ENCODE measurements at regions not wholly inside any gene's neighbourhood (a gene's known extent, or its start where the extent isn't known, plus 50 kb on each side); places are given as distances from the start of the nearest gene placed in this dataset.

DNA sequence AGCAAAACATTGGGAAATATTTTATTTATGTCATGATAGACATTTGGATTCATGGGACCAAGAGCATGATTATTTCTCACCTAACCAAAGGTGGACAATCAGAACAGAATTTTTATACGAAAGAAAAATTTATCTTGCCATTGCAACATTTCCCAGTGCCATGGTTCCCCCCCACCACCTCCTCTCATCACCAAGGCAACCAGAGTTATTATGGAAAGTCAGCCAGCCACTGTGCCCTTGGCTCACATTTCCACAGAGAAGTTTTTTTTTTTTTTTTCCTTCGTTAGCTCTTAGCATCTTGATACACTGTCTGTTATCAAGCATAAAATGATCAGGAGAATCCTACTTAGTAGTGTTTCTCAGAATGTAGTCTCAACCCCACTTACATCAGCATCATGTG is 176.4 kb upstream of the TMTC1 start:
- TF ChIP-seq, protein P1, sequence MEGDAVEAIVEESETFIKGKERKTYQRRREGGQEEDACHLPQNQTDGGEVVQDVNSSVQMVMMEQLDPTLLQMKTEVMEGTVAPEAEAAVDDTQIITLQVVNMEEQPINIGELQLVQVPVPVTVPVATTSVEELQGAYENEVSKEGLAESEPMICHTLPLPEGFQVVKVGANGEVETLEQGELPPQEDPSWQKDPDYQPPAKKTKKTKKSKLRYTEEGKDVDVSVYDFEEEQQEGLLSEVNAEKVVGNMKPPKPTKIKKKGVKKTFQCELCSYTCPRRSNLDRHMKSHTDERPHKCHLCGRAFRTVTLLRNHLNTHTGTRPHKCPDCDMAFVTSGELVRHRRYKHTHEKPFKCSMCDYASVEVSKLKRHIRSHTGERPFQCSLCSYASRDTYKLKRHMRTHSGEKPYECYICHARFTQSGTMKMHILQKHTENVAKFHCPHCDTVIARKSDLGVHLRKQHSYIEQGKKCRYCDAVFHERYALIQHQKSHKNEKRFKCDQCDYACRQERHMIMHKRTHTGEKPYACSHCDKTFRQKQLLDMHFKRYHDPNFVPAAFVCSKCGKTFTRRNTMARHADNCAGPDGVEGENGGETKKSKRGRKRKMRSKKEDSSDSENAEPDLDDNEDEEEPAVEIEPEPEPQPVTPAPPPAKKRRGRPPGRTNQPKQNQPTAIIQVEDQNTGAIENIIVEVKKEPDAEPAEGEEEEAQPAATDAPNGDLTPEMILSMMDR (IDR thresholded peaks at IDR 0.05), result no peak
- no peak for TF ChIP-seq POLR2A (IDR thresholded peaks at IDR 0.05)
- no peaks in the 10 kb centered on the region for H3K36me3 ChIP-seq
- intact Hi-C loops (cut with DNase I; ENCODE audit: low total_unique reads), result no loop called here
- H3K9me3 ChIP-seq, result no peaks in the 10 kb centered on the region
- H3K4me3 ChIP-seq, result no peak overlapping the region
- DNase-seq, result no peak
- H3K27ac ChIP-seq, result no peak overlapping the region
- H3K4me1 ChIP-seq, result no peaks in the 10 kb centered on the region
- no peaks in the 10 kb centered on the region for H3K27me3 ChIP-seq

DNA sequence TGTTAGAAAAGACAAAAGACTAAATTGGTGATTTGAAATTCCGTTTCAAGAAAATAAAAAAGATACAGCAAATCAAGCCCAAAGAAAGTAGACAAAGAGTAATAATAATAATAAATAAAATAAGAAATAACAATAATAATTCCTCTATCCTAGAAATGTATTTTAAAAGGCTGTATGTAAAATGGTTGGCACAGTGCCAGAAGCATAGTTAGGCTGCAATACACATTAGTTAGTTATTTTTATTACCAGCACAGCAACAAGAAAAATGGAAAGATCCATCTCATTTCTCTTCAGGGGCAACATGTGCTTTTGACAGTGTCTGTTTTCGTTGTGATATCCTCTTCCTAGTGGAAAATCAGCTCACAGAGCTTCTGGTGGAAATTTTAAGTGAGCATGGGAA is 174.1 kb upstream of the TMTC1 start:
- Histone ChIP-seq H3K4me1 (no peaks in the 10 kb centered on the region), H3K36me3 (no peaks in the 10 kb centered on the region), H3K4me3 (no peak overlapping the region), H3K27ac (no peak overlapping the region), H3K9me3 (no peaks in the 10 kb centered on the region), H3K27me3 (no peaks in the 10 kb centered on the region)
- TF ChIP-seq, protein P1 (IDR thresholded peaks at IDR 0.05), result no peak
- no peak for TF ChIP-seq POLR2A (IDR thresholded peaks at IDR 0.05)
- DNase-seq, result no peak
- intact Hi-C loops (cut with DNase I; ENCODE audit: low total_unique reads), result no loop called here

DNA sequence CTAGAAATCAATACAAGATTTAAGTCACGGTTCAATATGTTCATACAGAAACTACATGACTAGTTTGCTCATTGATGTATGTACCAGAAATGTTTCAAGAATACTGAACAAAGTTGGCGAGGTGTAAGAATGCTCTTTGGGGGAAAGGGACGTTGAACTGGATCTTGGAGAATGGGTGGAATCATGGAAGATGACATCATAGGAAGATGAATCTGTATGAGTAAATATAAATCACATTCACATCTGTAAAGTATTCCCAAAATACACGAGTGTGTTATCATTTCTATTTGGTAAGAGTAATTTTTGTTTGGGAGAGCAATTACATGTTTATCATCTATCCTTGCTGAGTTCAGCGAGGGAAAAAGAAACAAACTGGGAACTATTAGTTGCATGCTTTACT is 162.2 kb upstream of the TMTC1 start:
- H3K9me3 ChIP-seq, result no peaks in the 10 kb centered on the region
- no peaks in the 10 kb centered on the region for H3K27me3 ChIP-seq
- intact Hi-C loops (cut with DNase I; ENCODE audit: low total_unique reads), result no loop called here
- DNase-seq, result no peak
- no peak overlapping the region for H3K4me3 ChIP-seq
- no peak overlapping the region for H3K27ac ChIP-seq
- H3K36me3 ChIP-seq, result no peaks in the 10 kb centered on the region
- no peaks in the 10 kb centered on the region for H3K4me1 ChIP-seq
- no peak for TF ChIP-seq POLR2A (IDR thresholded peaks at IDR 0.05)
- TF ChIP-seq, protein P1 (IDR thresholded peaks at IDR 0.05), result no peak

DNA sequence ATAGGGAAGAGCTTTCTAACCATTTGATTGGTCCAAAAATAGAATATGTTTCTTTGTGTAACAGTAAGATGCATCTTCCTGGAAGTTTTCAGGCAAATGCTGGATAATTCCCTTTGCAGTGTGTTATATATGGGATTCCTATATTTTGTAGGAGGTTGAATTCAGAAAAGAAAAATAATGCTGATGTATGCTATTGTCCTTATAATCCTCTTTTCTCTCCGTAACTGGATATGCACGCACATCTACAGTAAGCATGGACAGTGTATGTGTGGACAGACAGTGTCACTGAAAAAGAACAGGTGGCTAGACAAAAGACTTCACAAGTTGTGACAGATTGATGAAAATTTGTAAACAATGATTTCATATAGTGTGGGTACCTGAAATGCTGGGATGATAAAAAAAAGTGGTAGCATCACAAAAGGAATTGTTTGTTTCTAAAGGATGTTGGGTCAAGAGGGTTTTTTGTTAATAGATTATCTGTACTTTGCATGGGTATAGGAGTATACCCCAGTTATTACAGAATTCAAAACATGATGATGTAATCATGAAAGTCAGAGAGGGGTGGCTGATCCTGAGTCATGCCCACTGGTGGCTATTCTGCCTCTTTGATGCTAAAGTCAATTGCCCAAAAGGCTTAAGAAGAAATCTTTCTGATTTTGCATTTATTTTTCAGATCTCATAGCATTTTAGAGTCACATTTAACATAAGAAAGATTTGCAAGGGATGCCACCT is 160.7 kb upstream of the TMTC1 start:
- H3K27ac ChIP-seq, result no peak overlapping the region
- no peaks in the 10 kb centered on the region for H3K4me1 ChIP-seq
- no peak for DNase-seq
- no peaks in the 10 kb centered on the region for H3K27me3 ChIP-seq
- no peaks in the 10 kb centered on the region for H3K36me3 ChIP-seq
- H3K4me3 ChIP-seq, result no peak overlapping the region
- TF ChIP-seq POLR2A (IDR thresholded peaks at IDR 0.05), result no peak
- TF ChIP-seq, protein P1 (IDR thresholded peaks at IDR 0.05), result no peak
- H3K9me3 ChIP-seq, result no peaks in the 10 kb centered on the region
- intact Hi-C loops (cut with DNase I; ENCODE audit: low total_unique reads), result no loop called here

DNA sequence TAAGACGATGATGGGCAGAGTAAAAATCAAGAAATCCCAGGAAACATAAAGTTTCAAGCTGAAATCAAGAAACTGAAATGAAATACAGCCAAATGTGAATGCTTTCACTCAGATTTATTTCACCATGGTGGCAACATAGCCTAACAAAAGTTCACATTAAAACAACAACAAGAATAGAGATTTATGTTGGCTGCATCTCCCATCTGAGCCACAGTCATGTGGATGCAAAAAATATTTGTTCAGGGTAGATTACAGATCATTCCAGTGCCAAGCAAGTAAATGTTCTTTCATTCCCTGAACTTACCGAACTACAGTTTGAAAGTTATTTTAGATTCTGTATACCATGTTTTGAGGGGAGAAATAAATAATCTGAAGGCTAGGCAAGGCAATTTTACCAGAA is 159.9 kb upstream of the TMTC1 start:
- TF ChIP-seq POLR2A (IDR thresholded peaks at IDR 0.05), result no peak
- TF ChIP-seq, protein P1 (IDR thresholded peaks at IDR 0.05), result no peak
- Histone ChIP-seq H3K36me3 (no peaks in the 10 kb centered on the region), H3K4me3 (no peak overlapping the region), H3K27me3 (no peaks in the 10 kb centered on the region), H3K4me1 (no peaks in the 10 kb centered on the region), H3K9me3 (no peaks in the 10 kb centered on the region), H3K27ac (no peak overlapping the region)
- intact Hi-C loops (cut with DNase I; ENCODE audit: low total_unique reads), result no loop called here
- DNase-seq, result no peak
